SK-MEL-5 (cell line): ENCODE measurements at regions not wholly inside any gene's neighbourhood (a gene's known extent, or its start where the extent isn't known, plus 50 kb on each side); places are given as distances from the start of the nearest gene placed in this dataset.
A peak's percentile ranks its signal among the peaks of the same experiment; 100 is the strongest.

Source experiments
- DNase-seq: peaks from one replicate; pipeline ENCODE4 v3.0.0-alpha.2; 2016; ENCODE audit warnings: low read depth, low spot score
- in situ Hi-C: cut with HindIII; loops from 2 replicates; pipeline ENCODE4 v1.10.0; 2016; ENCODE audit warnings: low sequenced_read_pairs, high pct_unique_total_duplicates, low pct_unique_long_range_greater_than_20kb

DNA sequence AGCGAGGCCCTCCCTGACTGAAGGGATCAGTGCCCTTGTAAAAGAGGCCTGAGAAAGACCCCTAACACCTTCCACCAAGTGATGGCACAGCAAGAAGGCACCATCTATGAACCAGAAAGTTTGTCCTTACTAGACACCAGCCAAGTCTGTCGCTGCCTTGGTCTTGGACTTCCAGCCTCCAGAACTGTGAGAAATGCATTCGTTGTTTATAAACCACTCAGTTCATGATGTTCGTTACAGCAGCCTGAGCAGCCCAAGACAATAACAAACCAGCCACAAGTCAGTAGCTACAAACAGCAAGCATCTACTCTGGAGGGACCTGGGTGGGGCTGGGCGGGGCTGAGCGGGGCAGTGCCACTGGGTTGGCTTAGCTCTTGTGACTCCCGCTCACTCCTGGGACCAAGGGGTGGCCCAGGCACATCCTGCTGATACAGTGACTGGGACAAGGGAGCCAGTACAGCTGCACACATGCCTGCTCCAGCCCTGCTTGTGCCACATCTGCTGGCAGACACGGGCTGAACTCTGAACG lies 234.9 kb downstream of the IRF8 start:
- DNase-seq = no peak
- in situ Hi-C loops = no loop called here

DNA sequence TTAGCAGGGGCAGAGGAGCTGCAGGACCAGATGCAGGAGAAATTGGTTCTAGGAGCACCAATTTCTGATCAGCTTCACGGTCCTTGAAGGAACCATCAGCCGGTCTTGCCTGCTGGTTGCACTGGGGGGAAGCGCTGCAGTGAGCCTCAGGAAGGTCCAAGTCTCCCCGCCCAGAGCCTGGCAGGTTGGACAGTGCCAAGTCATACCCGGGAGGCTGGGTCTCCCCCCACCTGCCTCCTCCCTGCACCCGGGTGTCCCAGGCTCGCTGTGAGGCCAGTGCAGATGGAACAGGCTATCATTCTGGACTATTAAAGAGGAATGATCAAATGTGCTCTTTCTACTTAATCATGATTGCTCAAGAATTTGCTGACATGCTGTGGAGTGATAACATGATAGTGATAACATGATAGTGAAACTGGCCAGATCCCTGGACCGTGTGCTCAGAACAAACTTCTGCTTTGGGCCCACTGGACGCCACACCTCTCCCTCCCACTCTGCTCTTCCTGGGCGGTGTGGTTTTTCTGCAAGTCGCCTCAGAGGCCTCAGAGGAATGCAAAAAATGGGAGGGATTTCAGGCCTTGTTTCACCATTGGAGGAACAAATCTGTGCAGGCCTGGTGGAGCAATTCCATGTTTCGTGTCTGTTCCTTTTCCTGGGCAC lies 236.0 kb downstream of the IRF8 start:
- in situ Hi-C loops = no loop called here
- no peak for DNase-seq

GRCh38 chr16:86137359-86137758 lies 238.4 kb downstream of the IRF8 start:
- no peak for DNase-seq
- in situ Hi-C loops = no loop called here

DNA sequence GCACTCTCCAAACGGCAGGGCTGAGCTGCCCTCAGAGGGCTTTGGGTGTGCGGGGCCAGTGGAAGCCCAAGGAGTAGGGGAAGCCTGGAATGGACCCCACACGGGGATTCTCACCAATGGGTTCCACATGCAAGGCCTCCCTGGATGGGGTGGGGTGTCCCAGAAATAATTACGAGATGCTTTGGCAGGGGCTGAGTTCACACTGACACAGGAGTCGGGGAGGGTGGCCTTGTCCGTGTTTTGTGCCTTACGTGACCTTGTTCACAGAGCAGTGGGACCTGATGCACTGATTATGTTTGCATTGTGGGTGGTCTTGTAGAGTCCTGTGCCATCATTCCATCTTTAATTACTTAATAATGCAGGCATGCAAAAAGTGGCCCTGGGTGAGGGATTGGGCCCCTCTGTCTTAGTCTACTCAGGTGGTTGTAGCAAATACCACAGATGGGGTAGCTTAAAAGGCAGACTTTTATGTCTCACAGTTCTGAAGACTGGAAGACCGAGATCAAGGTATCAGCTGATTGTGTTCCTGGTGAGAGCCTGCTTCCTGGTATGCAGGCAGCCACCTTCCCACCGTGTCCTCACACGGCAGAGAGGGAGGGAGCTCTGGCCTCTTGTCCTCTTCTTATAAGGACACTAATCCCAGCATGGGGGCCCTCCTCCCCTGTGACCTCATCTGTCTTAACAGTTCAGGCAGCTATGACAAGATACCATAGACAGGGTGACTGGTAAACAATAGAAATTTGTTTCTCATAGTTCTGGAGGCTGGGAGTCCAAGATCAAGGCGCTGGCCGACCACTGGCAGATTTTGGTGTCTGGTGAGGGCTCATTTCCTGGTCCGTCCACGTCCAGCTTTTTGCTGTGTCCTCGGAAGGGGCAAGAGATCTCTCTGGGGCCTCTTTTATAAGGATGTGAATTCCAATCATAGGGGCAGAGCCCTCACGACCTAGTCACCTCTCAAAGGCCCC lies 239.4 kb downstream of the IRF8 start:
- in situ Hi-C loops = no loop called here
- no peak for DNase-seq

DNA sequence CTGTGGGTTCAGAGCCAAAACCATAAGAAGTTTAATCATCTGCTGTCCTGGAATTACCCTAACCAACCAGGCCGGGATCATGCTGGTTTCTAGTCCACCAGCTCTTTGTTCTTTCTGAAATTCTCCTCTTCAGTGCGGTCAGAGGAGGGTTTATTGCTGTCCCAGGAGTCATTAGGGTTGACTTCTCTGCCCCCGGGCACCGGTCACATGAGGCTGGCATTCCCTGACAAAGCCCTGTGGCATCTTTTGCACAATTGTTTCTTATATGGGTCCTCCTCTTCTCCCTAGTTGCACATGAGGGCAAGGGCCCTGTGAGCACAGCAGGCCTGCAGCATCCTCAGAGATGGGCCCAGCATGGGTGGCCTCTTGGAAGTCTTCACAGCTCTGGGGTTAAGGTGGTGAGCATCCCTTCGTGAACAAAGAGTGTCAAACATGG lies 243.9 kb downstream of the IRF8 start:
- in situ Hi-C loops = no loop called here
- peak; percentile 90 for DNase-seq

GRCh38 chr16:86143666-86144065 lies 244.7 kb downstream of the IRF8 start:
- in situ Hi-C loops = no loop called here
- DNase-seq = no peak

DNA sequence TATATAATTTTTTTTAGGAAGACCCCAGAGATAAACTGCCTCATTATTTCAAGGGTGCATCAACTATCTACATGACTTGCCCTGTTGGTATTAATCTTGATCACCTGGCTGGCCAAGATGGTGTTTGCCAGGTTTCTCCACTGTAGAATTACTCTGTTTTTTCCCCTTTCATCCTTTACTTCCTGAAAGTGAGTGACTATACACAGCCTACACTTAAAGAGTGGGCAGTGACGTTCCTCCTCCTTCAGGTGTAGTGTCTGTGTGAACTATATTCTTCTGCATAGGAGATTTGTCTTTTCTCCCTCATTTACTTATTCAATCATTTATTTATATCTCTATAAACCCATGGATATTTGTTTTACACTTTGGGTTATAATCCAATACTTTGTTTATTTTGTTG lies 246.7 kb downstream of the IRF8 start:
- in situ Hi-C loops = no loop called here
- no peak for DNase-seq

- in situ Hi-C loops = no loop called here
- DNase-seq = no peak
Observed at GRCh38 chr16:86150641-86151238, 251.8 kb downstream of the IRF8 start.

DNA sequence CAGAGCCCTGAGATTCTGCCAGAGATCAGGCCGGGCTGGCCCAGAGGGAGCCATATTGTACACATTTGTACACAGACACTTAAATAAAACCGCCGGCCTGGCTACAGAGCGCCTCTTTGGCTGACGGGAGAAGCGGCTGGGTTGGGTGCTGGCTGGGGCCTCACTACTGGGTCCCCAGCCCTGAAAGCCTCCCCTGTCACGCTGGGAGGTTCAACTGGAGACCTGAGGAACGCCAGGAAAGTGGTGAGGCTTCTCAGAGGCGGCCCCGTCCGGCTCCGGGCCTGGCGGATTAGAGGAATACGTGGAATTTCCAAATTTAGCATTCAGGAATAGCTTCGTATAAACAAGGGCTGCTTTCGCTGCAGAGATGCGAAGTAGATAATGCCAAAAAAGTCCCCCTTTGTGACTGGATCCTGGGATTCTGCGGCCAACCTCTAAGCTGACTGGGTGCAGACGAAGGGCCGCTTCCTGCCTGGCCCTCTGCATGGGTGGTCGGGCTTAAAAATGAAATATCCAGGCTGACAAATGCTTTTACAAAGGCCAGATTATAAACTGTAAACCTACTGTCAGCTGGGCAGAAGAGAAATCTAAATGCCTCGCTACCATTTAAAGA lies 252.4 kb downstream of the IRF8 start:
- DNase-seq = no peak
- in situ Hi-C loops = no loop called here

- in situ Hi-C loops = no loop called here
Observed at GRCh38 chr16:86156155-86156554, 257.2 kb downstream of the IRF8 start.

DNA sequence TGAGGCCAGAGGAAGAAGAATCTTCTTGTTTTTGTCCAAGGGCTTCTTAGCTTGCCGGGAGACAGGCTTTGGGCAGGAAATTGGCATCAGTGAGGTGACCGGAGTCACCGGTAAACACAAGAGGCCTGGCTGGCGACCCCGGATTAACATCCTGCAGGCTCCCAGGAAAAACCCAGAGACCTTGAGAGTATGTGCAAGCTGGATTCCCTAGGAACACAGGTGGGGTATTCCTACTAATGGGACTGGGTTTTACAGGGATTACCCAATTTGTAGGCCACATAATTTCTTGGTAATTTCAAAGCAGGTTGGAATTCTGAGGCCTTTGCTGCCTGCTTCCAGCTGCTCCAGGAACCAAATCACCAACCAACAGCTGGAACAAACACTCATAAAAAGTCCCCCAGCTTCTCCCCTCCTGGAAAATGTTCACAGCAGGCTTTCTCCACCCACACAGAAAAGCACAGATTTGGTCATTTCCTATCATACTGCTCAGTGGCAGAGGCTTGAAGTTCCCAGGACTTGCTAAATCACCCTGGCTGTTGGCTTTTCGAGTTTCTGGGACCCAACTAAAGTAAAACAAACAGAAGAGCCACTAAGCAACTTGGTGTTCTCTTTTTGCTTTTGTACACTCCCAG lies 258.8 kb downstream of the IRF8 start:
- no peak for DNase-seq
- in situ Hi-C loops = no loop called here

More at GRCh38 chr16:86156155-86156554, 257.2 kb downstream of the IRF8 start:
- no peak for DNase-seq

DNA sequence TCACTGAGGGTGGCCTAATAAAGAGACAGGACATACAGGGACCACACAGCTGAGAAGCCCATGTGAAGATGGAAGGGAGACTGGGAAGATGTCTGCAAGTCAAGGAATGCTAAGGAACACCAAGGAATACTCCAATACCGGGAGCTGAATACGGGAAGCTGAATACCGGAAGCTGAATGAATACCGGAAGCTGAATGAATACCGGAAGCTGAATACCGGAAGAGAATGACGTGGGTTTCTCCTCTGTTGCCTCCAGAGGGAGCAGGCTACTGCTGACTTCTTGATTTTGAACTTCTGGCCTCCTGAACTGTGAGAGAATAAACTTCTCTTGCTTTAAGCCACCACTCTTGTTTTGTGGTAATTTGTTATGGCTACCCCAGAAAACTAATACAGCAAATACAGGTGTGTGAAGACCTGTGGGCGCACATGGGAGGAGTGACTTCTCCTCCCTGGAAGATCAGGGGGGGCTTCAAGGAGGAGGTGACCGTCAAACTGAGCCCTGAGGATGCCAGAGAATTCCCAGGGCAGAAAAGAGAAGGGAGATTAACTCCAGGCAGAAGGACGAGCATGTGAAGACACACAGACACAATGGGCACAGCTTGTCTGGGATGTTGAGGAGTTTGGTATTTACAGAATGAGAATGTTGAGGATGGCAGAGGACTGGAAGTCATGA lies 259.9 kb downstream of the IRF8 start:
- peak; percentile 13 for DNase-seq
- in situ Hi-C loops = no loop called here

GRCh38 chr16:86165479-86165878 lies 266.5 kb downstream of the IRF8 start:
- DNase-seq = no peak
- in situ Hi-C loops = no loop called here

GRCh38 chr16:86166414-86166813 lies 267.5 kb downstream of the IRF8 start:
- no peak for DNase-seq
- in situ Hi-C loops = no loop called here

DNA sequence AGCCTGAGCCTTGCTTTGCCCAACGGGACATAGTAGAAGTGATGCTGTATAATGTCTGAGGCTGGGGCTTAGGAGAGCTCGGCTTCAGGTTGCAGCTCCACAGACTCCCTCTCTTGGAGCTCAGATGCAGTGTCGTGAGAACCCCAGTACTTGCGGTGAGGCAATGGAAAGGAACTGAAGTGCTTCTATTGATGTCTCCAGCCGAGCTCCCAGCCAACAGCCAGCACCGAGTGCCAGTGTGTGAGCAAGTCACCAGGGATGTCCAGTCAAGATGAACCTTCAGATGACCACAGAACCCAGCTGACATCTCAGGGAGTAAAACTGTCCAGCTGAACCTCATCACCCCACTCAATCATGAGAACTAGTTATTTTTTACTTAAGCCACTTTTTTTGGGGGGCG lies 268.1 kb downstream of the IRF8 start:
- in situ Hi-C loops = no loop called here
- DNase-seq = no peak

- in situ Hi-C loops = no loop called here
- no peak for DNase-seq
Observed at GRCh38 chr16:86170720-86171119, 271.8 kb downstream of the IRF8 start.

GRCh38 chr16:86171329-86171728 lies 272.4 kb downstream of the IRF8 start:
- in situ Hi-C loops = no loop called here
- no peak for DNase-seq
